NCI-H748 (cell line): ENCODE measurements at regions not wholly inside any gene's neighbourhood (a gene's known extent, or its start where the extent isn't known, plus 50 kb on each side); places are given as distances from the start of the nearest gene placed in this dataset.

Source experiments
- DNase-seq: peaks from one replicate; lab custom pipeline; 2025; ENCODE audit not compliant: unreplicated experiment; lab: John Stamatoyannopoulos, UW

DNA sequence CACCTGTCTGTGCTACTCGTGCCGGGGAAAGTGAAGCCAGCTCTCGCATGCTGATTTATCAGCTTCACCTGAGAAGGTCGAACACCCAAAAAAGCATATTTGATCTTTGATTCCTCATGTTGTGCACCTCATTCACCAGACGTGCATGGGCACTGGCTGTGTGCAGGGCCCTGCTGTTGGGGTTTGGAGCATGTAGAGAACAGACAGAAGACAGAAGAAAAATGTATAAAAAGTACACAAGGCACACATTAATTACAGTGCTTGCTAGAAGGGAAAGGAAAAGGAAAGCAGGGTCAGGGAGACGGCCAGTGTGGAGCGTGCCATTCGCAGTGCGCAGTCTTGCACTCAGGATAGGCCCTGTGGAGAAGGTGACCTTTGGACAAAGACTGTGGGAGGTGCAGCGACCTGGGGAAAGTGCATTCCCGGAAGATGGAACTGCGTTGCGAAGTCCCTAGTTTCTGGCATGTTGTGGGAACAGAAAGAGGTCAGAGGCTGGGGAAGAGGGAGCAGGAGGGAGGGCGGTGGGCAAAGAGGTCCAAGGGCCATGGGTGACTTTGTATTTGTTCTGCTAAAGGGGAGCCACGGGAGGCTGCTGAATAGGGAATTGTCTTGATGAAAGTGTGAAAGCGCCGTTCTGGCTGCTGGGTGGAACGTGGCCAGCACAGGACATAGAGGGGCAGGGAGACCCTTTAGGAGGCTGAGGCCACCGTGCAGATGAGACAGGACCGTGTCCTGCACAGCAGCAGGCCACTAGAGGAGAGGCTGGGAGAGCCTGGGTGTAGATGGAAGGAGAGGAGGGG is 232.8 kb downstream of the GLRX3 start:
- DNase-seq: no peak

DNA sequence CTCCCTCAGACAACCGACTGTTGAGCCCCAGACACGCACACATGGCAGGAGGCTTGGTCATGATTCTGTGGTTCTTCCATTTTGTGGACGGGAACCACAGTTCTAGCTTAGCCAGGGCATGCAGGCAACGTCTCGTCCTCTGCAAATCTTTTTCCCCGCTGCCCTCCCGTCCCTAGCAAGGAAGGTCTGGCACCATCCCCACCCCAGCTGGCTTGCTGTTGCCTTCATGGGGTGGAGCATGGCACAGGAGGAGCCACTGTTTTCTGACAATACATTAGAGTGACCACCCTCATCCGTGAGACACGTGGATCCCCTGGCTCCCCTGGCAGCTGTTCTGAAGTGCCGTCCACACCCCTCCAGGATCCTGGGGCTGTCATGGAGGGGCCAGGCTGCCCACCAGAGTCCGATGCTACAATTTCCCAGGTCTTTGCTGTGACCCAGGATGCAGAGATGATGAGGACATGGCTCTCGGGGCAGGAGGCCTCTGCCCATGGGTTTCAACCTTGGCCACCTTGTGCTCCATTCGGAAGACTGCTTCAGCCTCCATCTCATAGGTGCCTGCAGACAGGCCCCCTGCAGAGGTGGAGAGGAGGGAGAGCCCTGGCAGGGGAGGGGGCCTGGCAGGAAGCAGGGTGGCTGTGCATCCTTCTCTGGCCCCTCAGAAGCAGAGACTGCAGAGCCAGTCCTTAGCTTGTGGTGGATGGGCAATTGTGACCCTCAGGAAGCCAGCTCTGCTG is 233.6 kb downstream of the GLRX3 start:
- DNase-seq: no peak

DNA sequence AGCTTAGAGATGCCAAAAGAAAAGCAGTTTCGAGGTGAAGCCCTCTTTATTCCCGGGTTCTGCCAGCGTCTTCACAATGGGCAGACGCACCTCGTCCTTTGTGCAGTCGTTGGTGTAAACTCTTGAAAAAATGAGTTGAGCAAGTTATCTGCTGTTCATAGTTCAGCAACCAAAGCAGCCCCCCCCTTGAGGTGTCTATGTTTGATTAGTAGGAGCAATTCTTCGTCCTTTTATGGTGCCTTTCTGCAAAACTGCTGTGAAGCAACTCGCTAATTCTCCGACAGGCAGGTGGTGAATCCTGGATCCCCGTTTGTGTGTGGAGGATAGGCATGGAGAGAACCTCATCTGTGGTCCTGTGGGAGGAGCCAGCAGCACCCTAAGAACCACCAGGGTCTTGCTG is 234.5 kb downstream of the GLRX3 start:
- DNase-seq: no peak

DNA sequence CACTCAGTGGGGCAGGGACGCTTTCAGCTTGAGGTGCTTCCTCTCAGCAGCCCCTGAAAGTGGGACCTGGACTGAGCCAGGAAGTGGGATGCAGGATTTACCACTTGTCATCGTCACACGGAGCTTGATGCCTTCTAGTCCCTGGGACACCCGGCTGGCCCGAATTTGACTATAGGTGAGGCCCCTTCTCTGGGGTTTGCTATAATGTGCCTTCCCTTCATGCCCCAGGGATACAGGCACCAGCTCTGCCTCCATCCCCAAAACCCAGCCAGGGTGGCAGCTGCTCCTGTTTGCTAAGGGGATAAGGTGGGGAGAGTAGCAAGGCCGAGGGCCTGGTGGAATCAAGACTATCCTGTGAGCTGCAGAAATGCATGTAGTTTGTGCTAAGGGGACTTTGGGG is 235.0 kb downstream of the GLRX3 start:
- no peak for DNase-seq

DNA sequence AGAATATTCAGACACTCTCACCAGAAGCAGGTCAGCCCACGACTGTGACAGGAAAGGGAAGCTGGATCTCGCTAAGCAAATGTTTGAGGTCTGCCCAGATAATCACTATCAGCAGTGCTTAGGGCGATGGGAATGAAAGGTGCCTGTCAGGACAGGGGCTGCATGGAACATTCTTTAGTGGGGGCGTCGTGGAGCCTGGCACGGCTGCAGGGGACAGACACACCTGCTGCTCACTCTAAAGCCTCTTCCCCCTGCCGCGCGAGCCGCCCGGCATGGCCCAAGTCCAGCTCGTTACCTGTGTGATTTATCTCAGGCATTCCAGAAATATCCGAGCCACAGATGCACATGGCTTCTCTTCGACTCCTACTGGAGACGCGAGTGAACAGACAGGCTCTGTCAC is 235.5 kb downstream of the GLRX3 start:
- DNase-seq: no peak

DNA sequence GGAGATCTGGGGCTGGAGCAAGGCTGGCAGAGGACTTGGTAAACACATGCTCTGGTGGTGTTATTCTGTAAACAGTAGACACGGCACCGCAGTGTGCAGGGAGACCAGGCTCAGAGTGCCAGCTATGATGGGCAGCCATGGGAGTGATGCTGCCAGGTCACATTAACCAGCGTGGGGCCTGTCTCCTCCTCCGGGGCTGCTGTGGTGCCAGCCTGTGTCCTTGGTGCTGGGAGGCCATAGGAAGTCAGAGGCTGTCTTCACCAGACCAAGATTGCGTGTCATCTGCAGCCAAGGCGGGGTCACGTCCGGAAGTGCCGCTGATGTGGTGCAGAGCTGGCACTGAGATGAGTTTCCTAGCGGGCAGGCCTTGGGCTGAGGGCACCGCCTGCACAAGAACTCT is 236.0 kb downstream of the GLRX3 start:
- no peak for DNase-seq

DNA sequence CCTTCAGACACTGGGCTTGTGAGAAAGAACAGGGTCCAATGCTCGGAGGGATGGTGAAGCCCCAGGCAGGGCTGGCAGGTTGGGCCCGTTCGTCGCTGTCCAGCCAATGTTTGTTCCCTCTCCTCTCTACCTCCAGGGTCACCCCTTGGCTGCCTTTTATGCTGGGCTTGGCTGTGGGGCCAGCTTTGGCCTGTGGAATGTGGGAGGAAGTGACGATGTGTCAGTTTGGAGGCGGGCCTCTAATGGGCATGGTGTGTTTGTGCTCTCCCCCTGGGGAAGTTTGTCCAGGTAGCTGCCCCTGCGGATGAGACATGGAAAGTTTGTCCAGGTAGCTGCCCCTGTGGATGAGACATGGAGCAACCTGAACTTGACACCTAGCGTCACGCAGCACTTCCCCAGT is 236.7 kb downstream of the GLRX3 start:
- no peak for DNase-seq

DNA sequence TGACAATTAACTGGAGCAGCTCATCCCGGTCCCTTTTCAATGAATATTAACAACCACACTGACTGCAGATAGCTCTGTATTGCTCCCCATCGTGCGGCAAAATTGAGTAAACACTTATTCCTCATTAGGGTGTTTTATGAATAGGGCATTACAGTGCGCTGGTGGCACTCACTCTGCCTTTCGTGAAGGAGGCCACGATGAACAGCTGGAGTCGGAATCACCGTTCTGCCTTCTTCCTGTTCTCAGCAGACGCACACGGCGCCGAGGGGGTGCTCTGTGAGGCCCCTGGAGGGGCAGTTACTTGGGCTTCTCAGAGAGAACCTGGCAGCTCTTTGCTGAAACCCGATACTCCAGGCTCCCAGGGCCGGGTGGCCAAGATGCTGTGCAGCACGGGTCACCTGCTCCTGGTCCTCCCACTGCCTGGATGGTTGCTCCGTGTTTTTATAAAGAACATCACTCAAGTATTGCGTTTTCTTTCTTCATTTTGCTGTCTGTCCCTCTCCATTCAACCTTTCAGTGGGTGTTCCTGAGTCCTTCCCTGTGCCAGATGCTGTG is 241.9 kb downstream of the GLRX3 start:
- peak; percentile 83 for DNase-seq

DNA sequence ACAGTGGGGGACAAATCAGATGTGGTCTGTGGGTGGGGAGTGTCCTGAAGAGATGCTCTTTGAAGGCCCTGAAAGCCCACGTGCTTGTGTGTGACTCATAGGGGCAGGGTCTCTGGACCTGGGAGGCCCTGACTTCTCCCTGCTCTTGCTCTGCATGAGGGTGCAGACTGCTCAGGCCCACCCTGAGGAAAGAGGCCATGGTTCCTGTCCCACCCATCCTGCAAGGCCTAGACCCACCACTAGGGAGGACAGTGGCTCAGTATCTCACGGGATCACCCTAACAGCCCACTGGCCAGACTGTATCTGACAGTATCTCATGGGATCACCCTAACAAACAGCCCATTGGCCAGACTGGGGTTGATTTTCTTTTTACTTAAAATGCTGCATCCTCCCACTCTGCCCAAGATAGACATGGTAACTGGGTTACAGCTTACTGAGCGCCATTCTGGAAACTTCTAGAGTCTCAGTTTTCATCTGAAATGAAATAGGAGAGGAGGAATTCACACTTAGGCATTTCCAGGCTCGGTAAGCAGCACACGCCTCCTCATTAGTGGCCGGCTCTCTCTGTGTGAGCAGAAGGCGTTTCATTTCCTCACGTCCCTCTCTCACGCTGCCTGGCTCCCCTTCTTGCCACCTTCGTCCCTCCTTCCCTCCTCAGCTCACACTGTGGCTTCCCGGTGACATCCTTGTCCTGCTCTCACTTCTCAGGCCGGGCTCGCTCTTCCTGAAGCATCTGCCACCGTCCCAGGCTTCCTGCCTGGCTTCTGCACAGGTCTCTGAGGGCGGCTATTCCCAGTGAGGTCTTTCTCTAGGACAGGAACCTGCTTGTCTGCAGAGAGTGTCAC is 242.6 kb downstream of the GLRX3 start:
- peak; percentile 45 for DNase-seq

DNA sequence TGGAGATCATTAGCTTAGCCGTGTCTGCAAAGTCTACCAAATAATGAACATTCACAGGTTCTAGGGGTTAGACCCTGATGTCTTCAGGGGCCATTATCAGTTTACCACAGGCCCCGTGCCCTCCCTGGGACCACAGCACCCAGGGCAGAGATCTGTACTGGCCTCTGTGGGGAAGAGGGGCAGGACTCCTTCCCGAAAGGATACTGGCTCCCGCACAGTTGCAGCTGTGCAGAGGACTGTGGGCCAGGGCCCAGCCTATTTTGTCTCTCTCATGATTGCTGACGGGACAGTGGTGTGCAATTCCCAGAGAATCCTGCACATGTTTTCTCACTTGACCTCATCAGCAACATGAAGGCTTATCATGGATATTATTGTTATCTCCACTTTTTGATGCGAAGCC is 243.9 kb downstream of the GLRX3 start:
- no peak for DNase-seq

DNA sequence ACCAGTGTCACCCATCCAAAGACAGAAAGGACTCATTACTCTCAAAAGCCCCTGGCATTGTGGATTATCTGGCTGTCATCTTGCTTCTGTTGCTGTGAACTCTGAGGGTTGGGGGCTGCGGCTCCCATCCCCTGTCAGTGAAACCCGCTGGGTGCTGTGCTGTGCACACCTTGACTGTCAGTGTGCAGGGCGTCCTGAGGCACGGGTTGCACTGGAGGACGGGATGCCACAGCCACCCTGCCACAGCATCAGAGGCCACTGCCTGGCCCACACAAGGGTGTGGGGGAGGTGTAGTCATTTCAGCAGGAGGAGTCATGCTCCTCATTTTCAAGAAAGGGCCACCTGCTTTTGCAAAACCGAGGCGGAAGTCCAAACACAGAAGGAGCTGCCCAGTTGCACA is 245.8 kb downstream of the GLRX3 start:
- DNase-seq: no peak

DNA sequence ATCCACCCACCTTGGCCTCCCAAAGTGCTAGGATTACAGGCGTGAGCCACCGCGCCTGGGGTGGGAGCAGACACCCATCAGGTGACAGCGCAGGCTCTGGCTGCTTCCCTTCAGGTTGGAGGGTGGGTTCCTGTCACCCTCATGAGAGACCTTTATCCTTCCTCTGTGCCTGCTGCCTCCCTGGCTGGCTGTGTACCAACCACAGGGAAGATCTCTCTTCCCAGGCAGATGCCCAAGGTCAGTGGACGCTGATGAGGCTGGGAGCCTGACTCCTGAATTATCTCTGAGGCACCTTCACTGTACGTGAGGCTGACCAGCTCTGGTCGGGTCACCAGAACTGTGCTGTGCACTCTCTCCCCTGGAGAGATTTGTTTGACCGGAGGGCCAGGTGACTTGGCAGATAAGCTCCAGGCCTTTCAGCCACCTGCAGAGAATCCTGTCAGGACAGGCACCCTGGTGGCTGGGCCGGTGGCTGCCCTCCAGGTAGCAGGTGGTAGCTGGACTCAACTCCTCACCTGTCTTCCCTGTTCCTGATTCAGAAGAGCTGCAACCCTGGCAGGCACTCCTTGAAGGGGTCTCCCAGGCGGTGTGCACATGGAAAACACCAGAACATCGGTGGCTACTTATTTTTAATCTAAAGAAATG is 251.9 kb downstream of the GLRX3 start:
- DNase-seq: no peak

DNA sequence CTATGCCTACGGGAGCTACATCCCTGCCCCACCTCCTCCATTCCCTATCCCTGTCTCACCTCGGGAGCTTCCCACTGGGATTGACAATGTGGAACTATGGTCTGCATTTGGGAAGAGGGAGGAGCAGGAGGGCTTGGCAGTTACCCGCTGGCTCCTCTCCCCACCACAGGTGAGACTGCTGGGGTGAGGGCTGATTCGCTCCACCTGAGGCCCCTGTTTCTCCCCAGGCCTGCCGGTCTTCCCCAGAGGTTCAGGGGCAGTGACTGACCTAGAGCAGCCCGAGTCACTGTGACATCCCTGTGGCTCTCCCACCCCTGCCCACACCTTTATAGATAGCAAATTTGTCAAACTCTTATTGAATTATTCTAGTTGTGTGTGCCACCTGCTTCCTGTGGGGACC is 252.6 kb downstream of the GLRX3 start:
- DNase-seq: no peak

DNA sequence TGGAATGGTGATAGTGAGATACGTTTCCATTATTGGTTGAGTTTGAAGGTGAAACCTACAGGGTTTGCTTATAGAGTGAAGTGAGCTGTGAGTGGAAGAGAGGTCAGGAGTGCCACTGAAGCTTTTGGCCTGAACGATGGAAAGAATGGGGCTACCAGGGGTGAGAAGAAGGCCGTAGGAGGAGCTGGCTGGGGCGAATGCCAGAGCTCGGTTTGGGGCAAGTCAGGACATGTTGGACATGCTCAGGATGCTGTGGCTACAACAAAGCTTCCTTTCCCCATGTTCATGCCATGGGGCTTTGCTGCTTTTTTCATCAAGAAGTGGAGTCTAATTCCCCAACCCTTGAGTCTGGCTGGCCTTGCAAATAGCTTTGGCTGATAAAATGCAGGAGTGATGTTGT is 253.7 kb downstream of the GLRX3 start:
- no peak for DNase-seq

DNA sequence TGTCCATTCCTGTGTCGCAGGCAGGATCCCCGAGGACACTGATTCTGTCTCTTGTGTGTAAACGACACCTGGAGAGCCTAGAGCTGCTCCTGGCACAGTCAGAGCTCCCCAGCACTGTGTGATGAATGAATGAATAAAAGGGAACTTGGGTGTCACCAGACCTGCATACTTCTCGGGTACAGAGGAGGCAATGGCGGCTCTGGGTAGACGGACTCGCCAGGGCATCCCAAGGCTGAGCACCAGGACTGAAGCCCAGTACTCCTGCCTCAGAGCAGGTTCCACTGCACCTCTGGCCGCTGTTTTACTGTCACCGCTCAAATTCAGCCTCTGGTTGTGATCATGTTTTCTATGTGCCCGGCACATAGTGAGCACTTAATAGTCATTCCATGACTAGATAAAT is 255.8 kb downstream of the GLRX3 start:
- DNase-seq: no peak

DNA sequence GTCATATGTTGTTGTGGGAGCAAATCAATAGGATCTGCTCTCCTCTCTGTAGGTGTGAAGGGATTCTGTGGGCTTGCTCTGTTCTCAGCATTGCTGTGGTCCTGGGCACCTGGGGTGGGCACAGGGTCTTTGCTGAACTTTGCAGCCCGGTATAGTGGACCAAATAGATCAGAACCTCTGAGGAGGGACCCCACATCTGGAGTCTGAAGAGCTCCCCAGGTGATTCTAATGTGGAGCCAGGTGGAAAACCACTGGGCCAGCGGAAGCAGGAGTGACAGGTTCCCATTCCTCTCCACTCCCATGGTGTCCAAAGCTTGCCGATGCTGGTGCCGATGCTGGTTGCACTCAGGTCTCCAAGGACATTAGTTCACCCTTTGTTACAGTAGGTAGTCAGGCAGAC is 257.2 kb downstream of the GLRX3 start:
- no peak for DNase-seq

DNA sequence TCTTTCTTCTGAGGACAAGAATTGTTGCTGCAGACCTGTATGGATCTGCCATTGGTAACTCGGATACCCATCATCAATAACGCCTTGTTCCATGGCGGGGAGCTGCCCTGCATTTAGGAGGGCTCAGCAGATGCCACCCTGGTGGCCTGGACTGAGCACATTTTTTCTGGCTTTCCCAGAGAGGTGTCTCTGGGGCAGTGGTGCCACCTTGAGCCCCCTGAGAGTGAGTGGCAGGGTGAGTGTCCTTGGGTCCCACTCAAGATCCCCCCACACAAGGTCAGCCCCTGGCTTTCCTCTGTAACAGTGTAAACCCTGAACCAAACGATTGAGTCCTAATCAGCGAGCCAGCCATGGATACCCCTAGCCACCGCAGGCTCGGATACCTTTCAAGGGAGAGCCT is 258.6 kb downstream of the GLRX3 start:
- no peak for DNase-seq

DNA sequence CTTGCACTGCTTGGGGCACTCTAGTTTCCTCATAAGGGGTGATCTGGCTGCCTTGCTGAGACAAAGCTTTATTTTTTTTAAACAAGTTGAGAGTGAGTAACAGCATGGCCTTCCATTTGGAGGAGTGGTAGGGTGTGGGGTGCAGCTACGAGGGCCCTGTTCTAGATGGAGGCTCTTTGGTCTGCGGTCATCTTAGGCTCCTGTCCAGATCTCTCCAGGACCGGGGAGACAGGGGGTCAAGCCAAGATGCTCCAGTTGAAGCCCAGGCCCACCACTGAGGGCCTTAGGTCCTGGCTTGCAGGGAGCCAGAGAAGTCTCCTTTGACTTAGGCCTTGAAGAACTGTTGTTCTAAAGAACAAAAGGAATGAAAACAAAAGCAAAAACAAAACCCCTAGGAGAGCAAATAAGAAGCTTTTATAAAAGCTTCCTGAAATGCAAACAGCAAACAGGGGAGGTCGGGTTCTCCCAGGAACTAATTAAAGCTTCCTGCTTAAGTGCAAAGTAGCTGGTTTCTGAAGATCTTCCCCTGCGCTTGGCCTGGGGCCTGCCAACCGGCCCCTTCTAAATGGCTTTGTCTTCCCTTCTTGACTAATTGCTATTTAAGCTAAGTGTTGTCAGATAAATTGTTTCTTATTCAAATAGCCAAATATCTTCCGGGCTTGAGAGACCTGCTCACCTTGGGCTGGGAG is 259.2 kb downstream of the GLRX3 start:
- no peak for DNase-seq

DNA sequence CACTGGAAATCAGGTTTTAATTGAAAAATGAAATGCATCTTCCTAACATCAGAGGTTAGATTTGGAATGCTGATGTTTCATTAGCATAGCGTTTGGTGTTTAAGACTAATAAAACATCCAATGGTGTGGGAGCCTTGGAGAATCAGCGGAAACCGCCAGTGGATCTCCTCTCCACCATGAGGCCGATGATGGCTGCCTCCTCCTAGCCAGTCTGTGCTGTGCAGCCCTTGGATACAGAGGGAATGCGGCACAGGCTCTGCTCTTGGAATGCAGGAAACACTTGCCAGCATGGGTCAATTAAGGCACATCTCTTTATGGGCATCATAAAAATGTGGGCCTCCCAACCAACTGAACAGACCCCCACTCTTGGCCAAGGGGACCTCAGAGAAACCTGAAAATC is 259.9 kb downstream of the GLRX3 start:
- no peak for DNase-seq
